Neural cell (in vitro differentiated cells): ENCODE measurements at regions not wholly inside any gene's neighbourhood (a gene's known extent, or its start where the extent isn't known, plus 50 kb on each side); places are given as distances from the start of the nearest gene placed in this dataset.

Experiments
- H2AFZ ChIP-seq: fragments of 200-600, 300-800 bp; sonication (generic), shearing (Covaris generic); 2 replicates; pipeline ENCODE4 v1.6.0; 2014; ENCODE audit warnings: low read depth, mild to moderate bottlenecking, antibody characterized with exemption, low read length, moderate library complexity
- H3F3A ChIP-seq: fragments of 200-600 bp; shearing (Covaris generic); 2 replicates; pipeline ENCODE4 v1.6.1; 2016; ENCODE audit warnings: mild to moderate bottlenecking, moderate library complexity, mixed read lengths, antibody characterized with exemption, low read length; ENCODE audit not compliant: insufficient read depth, poor library complexity, severe bottlenecking
- H3K27ac ChIP-seq: fragments of 200-600, 300-800 bp; sonication (generic), shearing (Covaris generic); 2 replicates; pipeline ENCODE4 v1.5.1; 2014; ENCODE audit warnings: mild to moderate bottlenecking, low read length, moderate library complexity
- H3K27me3 ChIP-seq: fragments of 300-800, 200-600 bp; sonication (generic), shearing (Covaris generic); 2 replicates; pipeline ENCODE4 v1.6.0; 2014; ENCODE audit warnings: mild to moderate bottlenecking, low read depth, low read length, moderate library complexity; ENCODE audit not compliant: insufficient read depth
- H3K36me3 ChIP-seq: fragments of 300-800, 200-600 bp; sonication (generic), shearing (Covaris generic); 2 replicates; pipeline ENCODE4 v1.5.1; 2014; ENCODE audit warnings: mild to moderate bottlenecking, antibody characterized with exemption, low read length, moderate library complexity; ENCODE audit not compliant: insufficient read depth
- H3K4me2 ChIP-seq: fragments of 300-800, 200-600 bp; sonication (generic), shearing (Covaris generic); 2 replicates; pipeline ENCODE4 v1.6.0; 2014; ENCODE audit warnings: mild to moderate bottlenecking, low read length
- H3K4me3 ChIP-seq: fragments of 300-800, 200-600 bp; sonication (generic), shearing (Covaris generic); 2 replicates; pipeline ENCODE4 v1.5.1; 2014; ENCODE audit warnings: mild to moderate bottlenecking, low read length, moderate library complexity
- H3K79me2 ChIP-seq: fragments of 200-600 bp; shearing (Covaris generic); replicated peaks from 2 replicates; pipeline ENCODE4 v1.6.0; 2014; ENCODE audit warnings: mild to moderate bottlenecking, low read length, moderate library complexity; ENCODE audit not compliant: insufficient read depth
- H3K9ac ChIP-seq: fragments of 300-800, 200-600 bp; sonication (generic), shearing (Covaris generic); 2 replicates; pipeline ENCODE4 v1.6.1; 2016; ENCODE audit warnings: mild to moderate bottlenecking, low read length, mixed read lengths
- H3K9me2 ChIP-seq: fragments of 200-600 bp; shearing (Covaris generic); 2 replicates; pipeline ENCODE4 v1.6.1; 2016; ENCODE audit warnings: mild to moderate bottlenecking, low read length, mixed read lengths; ENCODE audit not compliant: insufficient read depth
- H3K9me3 ChIP-seq: fragments of 200-600, 300-800 bp; sonication (generic), shearing (Covaris generic); 2 replicates; pipeline ENCODE4 v1.6.1; 2016; ENCODE audit warnings: mild to moderate bottlenecking, mixed run types, low read length, moderate library complexity, mixed read lengths
- H4K20me1 ChIP-seq: fragments of 200-600 bp; shearing (Covaris generic); 2 replicates; pipeline ENCODE4 v1.6.1; 2016; ENCODE audit warnings: mild to moderate bottlenecking, mixed run types; ENCODE audit not compliant: insufficient read depth
- EP300 ChIP-seq: fragments of 450-650 bp; conservative IDR thresholded peaks from 2 replicates; pipeline ENCODE4 v1.6.1; 2014; ENCODE audit warnings: antibody characterized with exemption, mild to moderate bottlenecking, moderate library complexity; ENCODE audit not compliant: poor library complexity, severe bottlenecking
- EZH2 ChIP-seq: fragments of 200-600, 300-800 bp; shearing (Covaris generic), sonication (generic); IDR thresholded peaks from 2 replicates; pipeline ENCODE4 v1.6.1; 2014; ENCODE audit warnings: antibody characterized with exemption, low read length, borderline replicate concordance, mild to moderate bottlenecking; ENCODE audit not compliant: insufficient read depth, poor library complexity, severe bottlenecking
- MXI1 ChIP-seq: fragments of 450-650 bp; conservative IDR thresholded peaks from 2 replicates; pipeline ENCODE4 v1.6.1; 2014; ENCODE audit warnings: antibody characterized with exemption, mild to moderate bottlenecking; ENCODE audit not compliant: poor library complexity, severe bottlenecking
- POLR2AphosphoS5 ChIP-seq: IDR thresholded peaks from 2 replicates; pipeline ENCODE4 v1.6.1; 2012
- SMC3 ChIP-seq: fragments of 450-650 bp; conservative IDR thresholded peaks from 2 replicates; pipeline ENCODE4 v1.6.1; 2014; ENCODE audit warnings: antibody characterized with exemption, mild to moderate bottlenecking, moderate library complexity; ENCODE audit not compliant: poor library complexity
- TAF1 ChIP-seq: IDR thresholded peaks from 2 replicates; pipeline ENCODE4 v1.6.1; 2012; ENCODE audit warnings: low read depth
- TF ChIP-seq, protein P1 (sequence below): fragments of 450-650 bp; IDR thresholded peaks from 2 replicates; pipeline ENCODE4 v1.5.1; 2014; ENCODE audit warnings: antibody characterized with exemption, mild to moderate bottlenecking, moderate library complexity; ENCODE audit not compliant: poor library complexity, severe bottlenecking
- TF ChIP-seq, protein P2 (sequence below): IDR thresholded peaks from 2 replicates; pipeline ENCODE4 v1.6.1; 2012; ENCODE audit warnings: borderline replicate concordance

DNA sequence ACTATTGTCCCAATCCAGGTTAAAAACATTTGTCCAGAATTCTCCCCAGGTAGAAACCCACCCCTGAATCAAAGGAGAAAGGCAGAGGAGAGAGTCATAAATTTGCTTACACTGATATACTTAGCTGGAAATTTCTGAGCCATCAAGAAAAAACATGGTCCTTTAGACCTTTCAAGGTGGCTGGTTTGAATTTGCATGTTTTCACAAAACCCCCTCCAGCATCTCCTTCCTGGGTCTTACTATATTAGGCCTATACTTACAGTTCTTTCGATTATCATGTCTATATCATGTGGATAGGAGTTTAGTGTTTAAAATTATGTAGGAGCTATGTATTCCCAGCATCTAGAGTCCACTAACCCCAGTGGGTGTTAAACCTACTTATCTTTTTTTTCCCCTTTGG, 178.2 kb downstream of the PLPP3 start:
- H3K36me3 ChIP-seq: no peaks in the 10 kb centered on the region
- TF ChIP-seq, protein P1, sequence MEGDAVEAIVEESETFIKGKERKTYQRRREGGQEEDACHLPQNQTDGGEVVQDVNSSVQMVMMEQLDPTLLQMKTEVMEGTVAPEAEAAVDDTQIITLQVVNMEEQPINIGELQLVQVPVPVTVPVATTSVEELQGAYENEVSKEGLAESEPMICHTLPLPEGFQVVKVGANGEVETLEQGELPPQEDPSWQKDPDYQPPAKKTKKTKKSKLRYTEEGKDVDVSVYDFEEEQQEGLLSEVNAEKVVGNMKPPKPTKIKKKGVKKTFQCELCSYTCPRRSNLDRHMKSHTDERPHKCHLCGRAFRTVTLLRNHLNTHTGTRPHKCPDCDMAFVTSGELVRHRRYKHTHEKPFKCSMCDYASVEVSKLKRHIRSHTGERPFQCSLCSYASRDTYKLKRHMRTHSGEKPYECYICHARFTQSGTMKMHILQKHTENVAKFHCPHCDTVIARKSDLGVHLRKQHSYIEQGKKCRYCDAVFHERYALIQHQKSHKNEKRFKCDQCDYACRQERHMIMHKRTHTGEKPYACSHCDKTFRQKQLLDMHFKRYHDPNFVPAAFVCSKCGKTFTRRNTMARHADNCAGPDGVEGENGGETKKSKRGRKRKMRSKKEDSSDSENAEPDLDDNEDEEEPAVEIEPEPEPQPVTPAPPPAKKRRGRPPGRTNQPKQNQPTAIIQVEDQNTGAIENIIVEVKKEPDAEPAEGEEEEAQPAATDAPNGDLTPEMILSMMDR: no peak
- no peak for TF ChIP-seq EP300
- H3K27me3 ChIP-seq: no peaks in the 10 kb centered on the region
- H3K9me2 ChIP-seq: no peaks in the 10 kb centered on the region
- H3K4me3 ChIP-seq: no peak overlapping the region
- no peaks in the 10 kb centered on the region for H3K79me2 ChIP-seq
- H3K9me3 ChIP-seq: no peaks in the 10 kb centered on the region
- no peak overlapping the region for H3K27ac ChIP-seq
- no peaks in the 10 kb centered on the region for H3F3A ChIP-seq
- H4K20me1 ChIP-seq: no peaks in the 10 kb centered on the region
- no peak overlapping the region for H2AFZ ChIP-seq
- no peak overlapping the region for H3K9ac ChIP-seq
- H3K4me2 ChIP-seq: no peak overlapping the region

DNA sequence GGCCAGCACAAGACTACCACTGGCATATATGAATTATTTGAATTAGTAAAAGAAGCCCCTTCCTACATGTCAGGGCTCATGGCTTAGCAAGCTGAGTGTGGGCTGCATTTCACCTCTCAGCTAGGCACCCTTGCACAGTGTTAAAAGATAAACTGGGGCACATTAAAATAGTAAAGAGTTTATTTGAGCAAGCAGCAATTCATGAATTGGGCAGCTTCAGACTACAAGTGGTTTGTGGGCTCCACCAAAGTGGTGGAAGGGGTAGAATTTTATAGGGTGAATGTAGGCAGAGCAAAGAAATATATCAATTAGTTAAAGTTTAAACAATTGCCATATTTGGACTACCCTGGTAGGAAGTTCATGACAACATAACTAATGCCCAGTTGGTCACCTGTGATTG, 178.8 kb downstream of the PLPP3 start:
- Histone ChIP-seq H2AFZ (no peak overlapping the region), H4K20me1 (no peaks in the 10 kb centered on the region), H3F3A (no peaks in the 10 kb centered on the region), H3K27me3 (no peaks in the 10 kb centered on the region), H3K9me3 (no peaks in the 10 kb centered on the region), H3K36me3 (no peaks in the 10 kb centered on the region), H3K4me3 (no peak overlapping the region), H3K4me2 (no peak overlapping the region), H3K9ac (no peak overlapping the region), H3K9me2 (no peaks in the 10 kb centered on the region), H3K79me2 (no peaks in the 10 kb centered on the region), H3K27ac (no peak overlapping the region)
- TF ChIP-seq EP300: no peak
- TF ChIP-seq SMC3: no peak
- TF ChIP-seq, protein P1: no peak
- TF ChIP-seq, protein P2, sequence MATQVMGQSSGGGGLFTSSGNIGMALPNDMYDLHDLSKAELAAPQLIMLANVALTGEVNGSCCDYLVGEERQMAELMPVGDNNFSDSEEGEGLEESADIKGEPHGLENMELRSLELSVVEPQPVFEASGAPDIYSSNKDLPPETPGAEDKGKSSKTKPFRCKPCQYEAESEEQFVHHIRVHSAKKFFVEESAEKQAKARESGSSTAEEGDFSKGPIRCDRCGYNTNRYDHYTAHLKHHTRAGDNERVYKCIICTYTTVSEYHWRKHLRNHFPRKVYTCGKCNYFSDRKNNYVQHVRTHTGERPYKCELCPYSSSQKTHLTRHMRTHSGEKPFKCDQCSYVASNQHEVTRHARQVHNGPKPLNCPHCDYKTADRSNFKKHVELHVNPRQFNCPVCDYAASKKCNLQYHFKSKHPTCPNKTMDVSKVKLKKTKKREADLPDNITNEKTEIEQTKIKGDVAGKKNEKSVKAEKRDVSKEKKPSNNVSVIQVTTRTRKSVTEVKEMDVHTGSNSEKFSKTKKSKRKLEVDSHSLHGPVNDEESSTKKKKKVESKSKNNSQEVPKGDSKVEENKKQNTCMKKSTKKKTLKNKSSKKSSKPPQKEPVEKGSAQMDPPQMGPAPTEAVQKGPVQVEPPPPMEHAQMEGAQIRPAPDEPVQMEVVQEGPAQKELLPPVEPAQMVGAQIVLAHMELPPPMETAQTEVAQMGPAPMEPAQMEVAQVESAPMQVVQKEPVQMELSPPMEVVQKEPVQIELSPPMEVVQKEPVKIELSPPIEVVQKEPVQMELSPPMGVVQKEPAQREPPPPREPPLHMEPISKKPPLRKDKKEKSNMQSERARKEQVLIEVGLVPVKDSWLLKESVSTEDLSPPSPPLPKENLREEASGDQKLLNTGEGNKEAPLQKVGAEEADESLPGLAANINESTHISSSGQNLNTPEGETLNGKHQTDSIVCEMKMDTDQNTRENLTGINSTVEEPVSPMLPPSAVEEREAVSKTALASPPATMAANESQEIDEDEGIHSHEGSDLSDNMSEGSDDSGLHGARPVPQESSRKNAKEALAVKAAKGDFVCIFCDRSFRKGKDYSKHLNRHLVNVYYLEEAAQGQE: no peak
- no peak for TF ChIP-seq EZH2
- no peak for TF ChIP-seq TAF1
- no peak for TF ChIP-seq POLR2AphosphoS5
- TF ChIP-seq MXI1: no peak
